SK-N-SH (cell line): ENCODE measurements at regions not wholly inside any gene's neighbourhood (a gene's known extent, or its start where the extent isn't known, plus 50 kb on each side); places are given as distances from the start of the nearest gene placed in this dataset.

Experiments used
- CTCF ChIA-PET: fragments of 300-600, 350-600 bp; formaldehyde crosslinking; extraction: SDS; loops from one replicate; lab custom pipeline; 2021; lab: Yijun Ruan, JAX
- POLR2A ChIA-PET: fragments of 350-600 bp; sonication (Branson Sonifier 250); formaldehyde crosslinking; extraction: SDS; loops from one replicate; lab custom pipeline; 2020; ENCODE audit warnings: antibody characterized with exemption, inconsistent platforms; lab: Yijun Ruan, JAX
- DNase-seq: peaks from one replicate; pipeline ENCODE4 v3.0.0; 2012
- H2AFZ ChIP-seq: fragments of 200-600 bp; sonication (generic); 2 replicates; pipeline ENCODE4 v1.8.1; 2016; ENCODE audit warnings: antibody characterized with exemption, mild to moderate bottlenecking, low read depth
- H3F3A ChIP-seq: fragments of 200-600 bp; sonication (generic); replicated peaks from 2 replicates; pipeline ENCODE3; 2016; ENCODE audit warnings: antibody characterized with exemption, mild to moderate bottlenecking; ENCODE audit not compliant: insufficient read depth
- H3K27ac ChIP-seq, 2 experiments: fragments of 200-500 bp in 1 of 2; fragments of 200-600 bp in 1 of 2; sonication (Bioruptor generic) in 1 of 2; sonication (generic), shearing (Covaris generic) in 1 of 2; 2 replicates each; pipeline versions ENCODE4 v1.5.1 to v1.6.1; 2014 to 2016; ENCODE audit warnings: low read depth in 2 of 2, inconsistent platforms in 1 of 2, low read length in 1 of 2, mild to moderate bottlenecking in 1 of 2, mixed read lengths in 1 of 2
- H3K27me3 ChIP-seq: fragments of 200-600 bp; sonication (generic), shearing (Covaris generic); 2 replicates; pipeline ENCODE4 v1.6.1; 2016; ENCODE audit warnings: mixed run types; ENCODE audit not compliant: insufficient read depth
- H3K36me3 ChIP-seq, 2 experiments: fragments of 200-500 bp in 1 of 2; fragments of 200-600 bp in 1 of 2; sonication (Bioruptor generic) in 1 of 2; sonication (generic) in 1 of 2; replicated peaks in 1 of 2; 2 replicates each; pipeline versions ENCODE3 to v1.5.1; 2014 to 2016; ENCODE audit warnings: low read length in 1 of 2, mild to moderate bottlenecking in 1 of 2; ENCODE audit not compliant: insufficient read depth in 2 of 2, control insufficient read depth in 1 of 2
- H3K4me1 ChIP-seq, 2 experiments: fragments of 200-500 bp in 1 of 2; fragments of 200-600 bp in 1 of 2; sonication (Bioruptor generic) in 1 of 2; sonication (generic), shearing (Covaris generic) in 1 of 2; 2 replicates each; pipeline versions ENCODE4 v1.5.1 to v1.6.1; 2014 to 2016; ENCODE audit warnings: low read depth in 1 of 2, low read length in 1 of 2, mixed run types in 1 of 2; ENCODE audit not compliant: insufficient read depth in 2 of 2, control insufficient read depth in 1 of 2
- H3K4me2 ChIP-seq: fragments of 200-600 bp; sonication (generic), shearing (Covaris generic); 2 replicates; pipeline ENCODE4 v1.6.1; 2017; ENCODE audit warnings: mixed run types
- H3K4me3 ChIP-seq, 2 experiments: fragments of 200-500 bp in 1 of 2; fragments of 200-600 bp in 1 of 2; sonication (Bioruptor generic) in 1 of 2; sonication (generic), shearing (Covaris generic) in 1 of 2; 2 replicates each; pipeline versions ENCODE4 v1.5.1 to v1.8.1; 2014 to 2016; ENCODE audit warnings: low read depth in 2 of 2, inconsistent platforms in 1 of 2, low read length in 1 of 2, mild to moderate bottlenecking in 1 of 2, mixed read lengths in 1 of 2, moderate library complexity in 1 of 2
- H3K79me2 ChIP-seq: fragments of 200-600 bp; sonication (generic); 2 replicates; pipeline ENCODE4 v1.8.1; 2017; ENCODE audit warnings: mild to moderate bottlenecking; ENCODE audit not compliant: insufficient read depth
- H3K9ac ChIP-seq: fragments of 200-600 bp; sonication (generic); 2 replicates; pipeline ENCODE4 v1.6.1; 2017; ENCODE audit warnings: mixed run types
- H3K9me2 ChIP-seq: fragments of 200-600 bp; sonication (generic); 2 replicates; pipeline ENCODE4 v1.6.1; 2017; ENCODE audit warnings: mixed run types
- H3K9me3 ChIP-seq: fragments of 200-600 bp; sonication (generic); 2 replicates; pipeline ENCODE4 v1.6.1; 2017; ENCODE audit warnings: mixed run types, mild to moderate bottlenecking, moderate library complexity
- H4K20me1 ChIP-seq: fragments of 200-600 bp; sonication (generic); 2 replicates; pipeline ENCODE4 v1.6.1; 2017; ENCODE audit warnings: mild to moderate bottlenecking, mixed run types; ENCODE audit not compliant: insufficient read depth
- EP300 ChIP-seq, 2 experiments: IDR thresholded peaks; 2 replicates each; pipeline versions ENCODE4 v1.4.0 to v1.6.1; 2012; ENCODE audit warnings: borderline replicate concordance in 1 of 2, low read depth in 1 of 2, low read length in 1 of 2
- FOXJ3 ChIP-seq: sonication (generic); formaldehyde crosslinking; IDR thresholded peaks from 2 replicates; pipeline ENCODE4 v1.5.1; 2020; ENCODE audit warnings: mild to moderate bottlenecking, missing genetic modification reagents
- GATA2 ChIP-seq: sonication (generic); formaldehyde crosslinking; IDR thresholded peaks from 2 replicates; pipeline ENCODE4 v1.5.0; 2020; ENCODE audit warnings: mild to moderate bottlenecking, missing genetic modification reagents
- POLR2AphosphoS5 ChIP-seq: IDR thresholded peaks from 2 replicates; pipeline ENCODE4 v1.6.1; 2012; ENCODE audit warnings: low read depth, low read length
- RCOR1 ChIP-seq: fragments of 150-350 bp; IDR thresholded peaks from 2 replicates; pipeline ENCODE4 v1.6.1; 2017; ENCODE audit warnings: antibody characterized with exemption, low read length
- RFX5 ChIP-seq: IDR thresholded peaks from 2 replicates; pipeline ENCODE4 v1.6.1; 2012; ENCODE audit warnings: mild to moderate bottlenecking, improper control_type of control experiment, low read length
- RXRA ChIP-seq: IDR thresholded peaks from 2 replicates; pipeline ENCODE4 v1.4.0; 2012; ENCODE audit warnings: low read depth, mild to moderate bottlenecking, borderline replicate concordance
- SIN3A ChIP-seq: IDR thresholded peaks from 2 replicates; pipeline ENCODE4 v1.6.1; 2012; ENCODE audit warnings: low read depth, mild to moderate bottlenecking, low read length, moderate library complexity, borderline replicate concordance
- SMC3 ChIP-seq: IDR thresholded peaks from 2 replicates; pipeline ENCODE4 v1.6.1; 2012; ENCODE audit warnings: low read depth, low read length, improper control_type of control experiment
- WGBS: methylation state at CpG from one replicate; pipeline ENCODE4 v1.1.6; 2017; ENCODE audit warnings: low lambda C conversion rate; 5-methylcytosine and 5-hydroxymethylcytosine counted together
- TF ChIP-seq, protein P1 (sequence below): fragments of 150-350 bp; IDR thresholded peaks from 2 replicates; pipeline ENCODE4 v1.6.1; 2016; ENCODE audit warnings: mild to moderate bottlenecking, low read depth, low read length
- TF ChIP-seq, protein P2 (sequence below): fragments of 150-350 bp; IDR thresholded peaks from 2 replicates; pipeline ENCODE4 v1.6.1; 2017; ENCODE audit warnings: antibody characterized with exemption, low read length, low read depth, borderline replicate concordance
- TF ChIP-seq, protein P3 (sequence below): IDR thresholded peaks from 2 replicates; pipeline ENCODE4 v1.4.0; 2012; ENCODE audit warnings: low read depth, borderline replicate concordance
- TF ChIP-seq, protein P4 (sequence below): fragments of 200-600 bp; sonication (generic); IDR thresholded peaks from 2 replicates; pipeline ENCODE4 v1.6.1; 2017; ENCODE audit warnings: antibody characterized with exemption, mild to moderate bottlenecking, moderate library complexity
- TF ChIP-seq, protein P5 (sequence below): IDR thresholded peaks from 2 replicates; pipeline ENCODE4 v1.6.1; 2012; ENCODE audit warnings: mild to moderate bottlenecking, low read depth, low read length, moderate library complexity

DNA sequence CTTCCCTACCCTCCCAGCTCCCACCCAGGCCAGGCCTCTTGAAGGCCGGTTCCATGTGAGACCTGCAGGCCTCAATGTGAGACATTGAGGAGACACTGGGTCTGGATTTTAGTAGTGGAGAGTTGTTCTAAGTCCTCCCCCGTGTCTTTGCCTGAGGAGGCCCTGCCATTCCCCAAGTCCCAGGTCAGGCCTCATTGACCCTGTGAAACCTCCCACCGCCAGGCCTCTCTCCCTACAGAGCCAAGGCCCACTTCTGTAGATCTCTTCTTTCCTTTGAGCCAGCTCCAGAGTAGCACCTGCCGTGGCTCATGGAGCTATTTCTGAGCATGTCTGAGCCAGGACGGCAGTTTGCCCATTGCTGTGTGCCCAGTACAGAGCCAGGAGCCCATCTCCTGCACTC is 1419.6 kb downstream of the TBC1D22A start:
- no peak overlapping the region for H2AFZ ChIP-seq
- ChIA-PET POLR2A (no interaction called here), CTCF (interaction anchor here (0.6 kb wide), 1 partner anchor 107 kb away, joined by 3 read pairs; no protein-coding TSS in a partner anchor)
- H3K27me3 ChIP-seq = no peaks in the 10 kb centered on the region
- DNase-seq = no peak
- no peaks in the 10 kb centered on the region for H3K4me1 ChIP-seq
- no peaks in the 10 kb centered on the region for H3F3A ChIP-seq
- TF ChIP-seq RFX5 (no peak), RCOR1 (no peak), RXRA (no peak), SIN3A (no peak), POLR2AphosphoS5 (no peak), FOXJ3 (no peak)
- TF ChIP-seq, protein P1, sequence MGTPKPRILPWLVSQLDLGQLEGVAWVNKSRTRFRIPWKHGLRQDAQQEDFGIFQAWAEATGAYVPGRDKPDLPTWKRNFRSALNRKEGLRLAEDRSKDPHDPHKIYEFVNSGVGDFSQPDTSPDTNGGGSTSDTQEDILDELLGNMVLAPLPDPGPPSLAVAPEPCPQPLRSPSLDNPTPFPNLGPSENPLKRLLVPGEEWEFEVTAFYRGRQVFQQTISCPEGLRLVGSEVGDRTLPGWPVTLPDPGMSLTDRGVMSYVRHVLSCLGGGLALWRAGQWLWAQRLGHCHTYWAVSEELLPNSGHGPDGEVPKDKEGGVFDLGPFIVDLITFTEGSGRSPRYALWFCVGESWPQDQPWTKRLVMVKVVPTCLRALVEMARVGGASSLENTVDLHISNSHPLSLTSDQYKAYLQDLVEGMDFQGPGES = no peak
- TF ChIP-seq, protein P2, sequence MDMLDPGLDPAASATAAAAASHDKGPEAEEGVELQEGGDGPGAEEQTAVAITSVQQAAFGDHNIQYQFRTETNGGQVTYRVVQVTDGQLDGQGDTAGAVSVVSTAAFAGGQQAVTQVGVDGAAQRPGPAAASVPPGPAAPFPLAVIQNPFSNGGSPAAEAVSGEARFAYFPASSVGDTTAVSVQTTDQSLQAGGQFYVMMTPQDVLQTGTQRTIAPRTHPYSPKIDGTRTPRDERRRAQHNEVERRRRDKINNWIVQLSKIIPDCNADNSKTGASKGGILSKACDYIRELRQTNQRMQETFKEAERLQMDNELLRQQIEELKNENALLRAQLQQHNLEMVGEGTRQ = no peak
- H3K27ac ChIP-seq = no peak overlapping the region
- H3K79me2 ChIP-seq = no peaks in the 10 kb centered on the region
- H3K4me3 ChIP-seq = no peak overlapping the region
- no peaks in the 10 kb centered on the region for H3K9me3 ChIP-seq
- no peak overlapping the region for H3K9ac ChIP-seq
- 16% methylated on average over 4 of the region's 5 CpGs for WGBS
- H4K20me1 ChIP-seq = no peaks in the 10 kb centered on the region
- no peaks in the 10 kb centered on the region for H3K9me2 ChIP-seq
- H3K4me2 ChIP-seq = no peak overlapping the region
- no peaks in the 10 kb centered on the region for H3K36me3 ChIP-seq

DNA sequence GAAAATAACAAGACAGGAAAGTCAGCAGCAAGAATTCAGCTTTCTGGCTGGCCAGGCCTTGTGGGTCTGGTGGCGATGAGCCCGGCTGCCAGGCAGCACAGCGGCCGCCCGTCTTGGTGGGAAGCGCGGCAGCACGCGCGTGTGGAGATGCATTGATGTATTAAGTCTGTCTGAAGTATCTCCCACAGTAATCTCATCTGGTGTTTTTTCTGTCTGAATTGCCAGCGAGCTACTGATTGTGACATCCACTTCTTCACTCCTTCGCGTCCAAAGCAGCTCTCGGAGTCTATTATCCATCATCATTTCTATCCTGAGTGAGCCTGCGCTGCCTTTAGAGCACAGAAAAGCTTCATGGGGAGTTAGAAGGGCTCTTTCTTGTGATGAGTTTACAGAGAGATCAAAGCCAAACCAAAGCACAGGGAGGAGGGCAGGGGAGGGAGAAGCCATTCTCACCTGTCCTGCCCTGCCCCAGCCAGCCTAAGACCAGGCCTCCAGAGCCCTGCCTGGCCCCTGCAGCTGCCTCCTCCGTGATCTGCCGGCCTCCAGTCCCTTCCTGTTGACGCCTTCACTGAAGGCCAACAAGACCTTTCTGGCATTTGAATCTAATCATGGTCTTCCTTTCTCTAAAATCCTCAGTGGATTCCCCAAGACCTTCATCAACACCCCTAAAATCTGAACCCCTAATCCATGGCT is 1419.0 kb downstream of the TBC1D22A start:
- Histone ChIP-seq H3F3A (no peaks in the 10 kb centered on the region), H3K79me2 (no peaks in the 10 kb centered on the region), H4K20me1 (no peaks in the 10 kb centered on the region), H3K27me3 (no peaks in the 10 kb centered on the region), H2AFZ (no peak overlapping the region), H3K9ac (no peak overlapping the region), H3K27ac (no peak overlapping the region), H3K9me3 (no peaks in the 10 kb centered on the region), H3K4me3 (no peak overlapping the region), H3K4me1 (no peaks in the 10 kb centered on the region), H3K36me3 (no peaks in the 10 kb centered on the region), H3K9me2 (no peaks in the 10 kb centered on the region), H3K4me2 (no peak overlapping the region)
- WGBS = 36% methylated on average over 17 of the region's 18 CpGs
- no peak for DNase-seq
- ChIA-PET CTCF (interaction anchor here (0.6 kb wide), 1 partner anchor 107 kb away, joined by 3 read pairs; no protein-coding TSS in a partner anchor), POLR2A (no interaction called here)
- TF ChIP-seq, protein P3, sequence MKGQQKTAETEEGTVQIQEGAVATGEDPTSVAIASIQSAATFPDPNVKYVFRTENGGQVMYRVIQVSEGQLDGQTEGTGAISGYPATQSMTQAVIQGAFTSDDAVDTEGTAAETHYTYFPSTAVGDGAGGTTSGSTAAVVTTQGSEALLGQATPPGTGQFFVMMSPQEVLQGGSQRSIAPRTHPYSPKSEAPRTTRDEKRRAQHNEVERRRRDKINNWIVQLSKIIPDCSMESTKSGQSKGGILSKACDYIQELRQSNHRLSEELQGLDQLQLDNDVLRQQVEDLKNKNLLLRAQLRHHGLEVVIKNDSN = no peak
- no peak for TF ChIP-seq EP300 (IDR thresholded peaks at IDR 0.05; ENCODE audit: borderline replicate concordance in 1 of 2, low read depth in 1 of 2, low read length in 1 of 2)
- TF ChIP-seq, protein P4, sequence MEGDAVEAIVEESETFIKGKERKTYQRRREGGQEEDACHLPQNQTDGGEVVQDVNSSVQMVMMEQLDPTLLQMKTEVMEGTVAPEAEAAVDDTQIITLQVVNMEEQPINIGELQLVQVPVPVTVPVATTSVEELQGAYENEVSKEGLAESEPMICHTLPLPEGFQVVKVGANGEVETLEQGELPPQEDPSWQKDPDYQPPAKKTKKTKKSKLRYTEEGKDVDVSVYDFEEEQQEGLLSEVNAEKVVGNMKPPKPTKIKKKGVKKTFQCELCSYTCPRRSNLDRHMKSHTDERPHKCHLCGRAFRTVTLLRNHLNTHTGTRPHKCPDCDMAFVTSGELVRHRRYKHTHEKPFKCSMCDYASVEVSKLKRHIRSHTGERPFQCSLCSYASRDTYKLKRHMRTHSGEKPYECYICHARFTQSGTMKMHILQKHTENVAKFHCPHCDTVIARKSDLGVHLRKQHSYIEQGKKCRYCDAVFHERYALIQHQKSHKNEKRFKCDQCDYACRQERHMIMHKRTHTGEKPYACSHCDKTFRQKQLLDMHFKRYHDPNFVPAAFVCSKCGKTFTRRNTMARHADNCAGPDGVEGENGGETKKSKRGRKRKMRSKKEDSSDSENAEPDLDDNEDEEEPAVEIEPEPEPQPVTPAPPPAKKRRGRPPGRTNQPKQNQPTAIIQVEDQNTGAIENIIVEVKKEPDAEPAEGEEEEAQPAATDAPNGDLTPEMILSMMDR = no peak
- TF ChIP-seq FOXJ3 = no peak
- TF ChIP-seq, protein P2 = no peak
- TF ChIP-seq, protein P5, sequence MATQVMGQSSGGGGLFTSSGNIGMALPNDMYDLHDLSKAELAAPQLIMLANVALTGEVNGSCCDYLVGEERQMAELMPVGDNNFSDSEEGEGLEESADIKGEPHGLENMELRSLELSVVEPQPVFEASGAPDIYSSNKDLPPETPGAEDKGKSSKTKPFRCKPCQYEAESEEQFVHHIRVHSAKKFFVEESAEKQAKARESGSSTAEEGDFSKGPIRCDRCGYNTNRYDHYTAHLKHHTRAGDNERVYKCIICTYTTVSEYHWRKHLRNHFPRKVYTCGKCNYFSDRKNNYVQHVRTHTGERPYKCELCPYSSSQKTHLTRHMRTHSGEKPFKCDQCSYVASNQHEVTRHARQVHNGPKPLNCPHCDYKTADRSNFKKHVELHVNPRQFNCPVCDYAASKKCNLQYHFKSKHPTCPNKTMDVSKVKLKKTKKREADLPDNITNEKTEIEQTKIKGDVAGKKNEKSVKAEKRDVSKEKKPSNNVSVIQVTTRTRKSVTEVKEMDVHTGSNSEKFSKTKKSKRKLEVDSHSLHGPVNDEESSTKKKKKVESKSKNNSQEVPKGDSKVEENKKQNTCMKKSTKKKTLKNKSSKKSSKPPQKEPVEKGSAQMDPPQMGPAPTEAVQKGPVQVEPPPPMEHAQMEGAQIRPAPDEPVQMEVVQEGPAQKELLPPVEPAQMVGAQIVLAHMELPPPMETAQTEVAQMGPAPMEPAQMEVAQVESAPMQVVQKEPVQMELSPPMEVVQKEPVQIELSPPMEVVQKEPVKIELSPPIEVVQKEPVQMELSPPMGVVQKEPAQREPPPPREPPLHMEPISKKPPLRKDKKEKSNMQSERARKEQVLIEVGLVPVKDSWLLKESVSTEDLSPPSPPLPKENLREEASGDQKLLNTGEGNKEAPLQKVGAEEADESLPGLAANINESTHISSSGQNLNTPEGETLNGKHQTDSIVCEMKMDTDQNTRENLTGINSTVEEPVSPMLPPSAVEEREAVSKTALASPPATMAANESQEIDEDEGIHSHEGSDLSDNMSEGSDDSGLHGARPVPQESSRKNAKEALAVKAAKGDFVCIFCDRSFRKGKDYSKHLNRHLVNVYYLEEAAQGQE = no peak
- no peak for TF ChIP-seq GATA2 (CRISPR knock-in tag)
- TF ChIP-seq SMC3 = no peak
- TF ChIP-seq, protein P1 = no peak
